Astrocyte (in vitro differentiated cells and primary cell): ENCODE measurements at regions not wholly inside any gene's neighbourhood (a gene's known extent, or its start where the extent isn't known, plus 50 kb on each side); places are given as distances from the start of the nearest gene placed in this dataset.

Source experiments
- EZH2 ChIP-seq: IDR thresholded peaks from 2 replicates; pipeline ENCODE4 v1.6.1; 2012; ENCODE audit warnings: mild to moderate bottlenecking, low read length, inconsistent platforms; ENCODE audit not compliant: insufficient read depth
- TF ChIP-seq, protein P1 (sequence below): IDR thresholded peaks from 2 replicates; pipeline ENCODE4 v1.5.1; 2011; ENCODE audit warnings: low read depth, mild to moderate bottlenecking, inconsistent platforms, low read length, moderate library complexity; ENCODE audit not compliant: insufficient read depth

DNA sequence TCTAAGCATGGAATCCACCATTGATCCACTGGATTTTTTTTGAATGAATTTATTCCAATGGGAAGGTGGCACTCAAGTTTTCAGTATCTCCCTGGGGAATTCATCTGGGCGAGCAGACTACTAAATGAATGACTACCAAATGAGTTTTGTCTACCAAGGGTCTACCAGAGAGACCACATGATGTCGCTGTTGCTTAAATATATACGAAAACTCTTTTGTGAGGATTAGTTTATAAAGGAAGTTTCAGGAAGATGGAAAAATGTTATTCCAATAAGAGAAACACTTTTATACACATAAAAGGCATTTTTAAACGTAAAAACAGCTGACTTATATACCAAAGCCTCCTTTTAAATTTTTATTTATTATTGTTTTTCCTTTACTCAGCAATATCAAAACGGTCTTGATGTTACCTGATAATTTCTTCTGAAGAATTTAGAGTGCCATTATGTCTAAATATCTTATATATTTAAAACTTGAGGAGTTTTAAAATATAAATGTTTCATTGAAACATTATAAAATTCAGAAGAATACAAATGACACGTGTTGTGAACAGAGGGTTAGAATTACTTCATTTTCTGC, 139.7 kb downstream of the HRH4 start:
- TF ChIP-seq, protein P1, sequence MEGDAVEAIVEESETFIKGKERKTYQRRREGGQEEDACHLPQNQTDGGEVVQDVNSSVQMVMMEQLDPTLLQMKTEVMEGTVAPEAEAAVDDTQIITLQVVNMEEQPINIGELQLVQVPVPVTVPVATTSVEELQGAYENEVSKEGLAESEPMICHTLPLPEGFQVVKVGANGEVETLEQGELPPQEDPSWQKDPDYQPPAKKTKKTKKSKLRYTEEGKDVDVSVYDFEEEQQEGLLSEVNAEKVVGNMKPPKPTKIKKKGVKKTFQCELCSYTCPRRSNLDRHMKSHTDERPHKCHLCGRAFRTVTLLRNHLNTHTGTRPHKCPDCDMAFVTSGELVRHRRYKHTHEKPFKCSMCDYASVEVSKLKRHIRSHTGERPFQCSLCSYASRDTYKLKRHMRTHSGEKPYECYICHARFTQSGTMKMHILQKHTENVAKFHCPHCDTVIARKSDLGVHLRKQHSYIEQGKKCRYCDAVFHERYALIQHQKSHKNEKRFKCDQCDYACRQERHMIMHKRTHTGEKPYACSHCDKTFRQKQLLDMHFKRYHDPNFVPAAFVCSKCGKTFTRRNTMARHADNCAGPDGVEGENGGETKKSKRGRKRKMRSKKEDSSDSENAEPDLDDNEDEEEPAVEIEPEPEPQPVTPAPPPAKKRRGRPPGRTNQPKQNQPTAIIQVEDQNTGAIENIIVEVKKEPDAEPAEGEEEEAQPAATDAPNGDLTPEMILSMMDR, result peak; percentile 63
- TF ChIP-seq EZH2, result no peak
